GM21619 (cell line): ENCODE measurements at regions not wholly inside any gene's neighbourhood (a gene's known extent, or its start where the extent isn't known, plus 50 kb on each side); places are given as distances from the start of the nearest gene placed in this dataset.

Experiments used
- ATAC-seq: cut with Tn5 transposase; IDR thresholded peaks from one replicate; pipeline ENCODE4 v1.9.1; 2021; ENCODE audit not compliant: unreplicated experiment

GRCh38 chr22:48161298-48161697 is 1398.8 kb downstream of the TBC1D22A start:
- ATAC-seq: no peak

- no peak for ATAC-seq
These were observed 1395.2 kb downstream of the TBC1D22A start for GRCh38 chr22:48157676-48158075.

GRCh38 chr22:48156603-48157355 is 1394.3 kb downstream of the TBC1D22A start:
- no peak for ATAC-seq

GRCh38 chr22:48155446-48155845 is 1393.0 kb downstream of the TBC1D22A start:
- no peak for ATAC-seq

GRCh38 chr22:48154943-48155240 is 1392.4 kb downstream of the TBC1D22A start:
- no peak for ATAC-seq

GRCh38 chr22:48154169-48154942 is 1391.9 kb downstream of the TBC1D22A start:
- ATAC-seq: no peak

GRCh38 chr22:48153726-48154125 is 1391.3 kb downstream of the TBC1D22A start:
- ATAC-seq: no peak

- no peak for ATAC-seq
These were observed 1390.5 kb downstream of the TBC1D22A start for GRCh38 chr22:48152916-48153315.

GRCh38 chr22:48152164-48152775 is 1389.8 kb downstream of the TBC1D22A start:
- ATAC-seq: no peak

GRCh38 chr22:48151641-48152040 is 1389.2 kb downstream of the TBC1D22A start:
- ATAC-seq: no peak

- no peak for ATAC-seq
These were observed 1385.4 kb downstream of the TBC1D22A start for GRCh38 chr22:48147831-48148230.

- ATAC-seq: no peak
These were observed 1385.0 kb downstream of the TBC1D22A start for GRCh38 chr22:48147404-48147803.

- no peak for ATAC-seq
These were observed 1384.0 kb downstream of the TBC1D22A start for GRCh38 chr22:48146426-48146825.

GRCh38 chr22:48145738-48146137 is 1383.3 kb downstream of the TBC1D22A start:
- ATAC-seq: no peak

- ATAC-seq: no peak
These were observed 1381.9 kb downstream of the TBC1D22A start for GRCh38 chr22:48144318-48144717.

GRCh38 chr22:48143856-48144255 is 1381.4 kb downstream of the TBC1D22A start:
- ATAC-seq: no peak

- ATAC-seq: no peak
These were observed 1379.9 kb downstream of the TBC1D22A start for GRCh38 chr22:48142388-48142787.

GRCh38 chr22:48141301-48141700 is 1378.9 kb downstream of the TBC1D22A start:
- ATAC-seq: no peak

GRCh38 chr22:48140261-48140813 is 1377.9 kb downstream of the TBC1D22A start:
- no peak for ATAC-seq

- ATAC-seq: no peak
These were observed 1377.3 kb downstream of the TBC1D22A start for GRCh38 chr22:48139776-48140175.

- no peak for ATAC-seq
These were observed 1376.4 kb downstream of the TBC1D22A start for GRCh38 chr22:48138855-48139254.

GRCh38 chr22:48138427-48138826 is 1376.0 kb downstream of the TBC1D22A start:
- no peak for ATAC-seq
